ENCODE measurements at regions not wholly inside any gene's neighbourhood (a gene's known extent, or its start where the extent isn't known, plus 50 kb on each side); places are given as distances from the start of the nearest gene placed in this dataset.

- peaks cover 24% of the 10 kb centered on the region for H3K27me3 ChIP-seq (ENCODE audit: insufficient read depth, low read length)
- no peak overlapping the region for H3K27ac Mint-ChIP-seq (ENCODE audit: unreplicated experiment)
- TF ChIP-seq, protein P1, sequence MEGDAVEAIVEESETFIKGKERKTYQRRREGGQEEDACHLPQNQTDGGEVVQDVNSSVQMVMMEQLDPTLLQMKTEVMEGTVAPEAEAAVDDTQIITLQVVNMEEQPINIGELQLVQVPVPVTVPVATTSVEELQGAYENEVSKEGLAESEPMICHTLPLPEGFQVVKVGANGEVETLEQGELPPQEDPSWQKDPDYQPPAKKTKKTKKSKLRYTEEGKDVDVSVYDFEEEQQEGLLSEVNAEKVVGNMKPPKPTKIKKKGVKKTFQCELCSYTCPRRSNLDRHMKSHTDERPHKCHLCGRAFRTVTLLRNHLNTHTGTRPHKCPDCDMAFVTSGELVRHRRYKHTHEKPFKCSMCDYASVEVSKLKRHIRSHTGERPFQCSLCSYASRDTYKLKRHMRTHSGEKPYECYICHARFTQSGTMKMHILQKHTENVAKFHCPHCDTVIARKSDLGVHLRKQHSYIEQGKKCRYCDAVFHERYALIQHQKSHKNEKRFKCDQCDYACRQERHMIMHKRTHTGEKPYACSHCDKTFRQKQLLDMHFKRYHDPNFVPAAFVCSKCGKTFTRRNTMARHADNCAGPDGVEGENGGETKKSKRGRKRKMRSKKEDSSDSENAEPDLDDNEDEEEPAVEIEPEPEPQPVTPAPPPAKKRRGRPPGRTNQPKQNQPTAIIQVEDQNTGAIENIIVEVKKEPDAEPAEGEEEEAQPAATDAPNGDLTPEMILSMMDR (IDR thresholded peaks at IDR 0.05; ENCODE audit: insufficient read depth, low read depth, low read length) = no peak
- TF ChIP-seq EZH2 (IDR thresholded peaks at IDR 0.05; ENCODE audit: insufficient read depth, low read length) = no peak
- no peak overlapping the region for H3K27ac ChIP-seq (ENCODE audit: low read depth, low read length)
- H3K4me1 Mint-ChIP-seq (ENCODE audit: low read depth, unreplicated experiment) = no peaks in the 10 kb centered on the region
- no peaks in the 10 kb centered on the region for H3K79me2 ChIP-seq (ENCODE audit: insufficient read depth, low read length)
- no peak overlapping the region for H2AFZ ChIP-seq (ENCODE audit: low read depth, low read length)
- H3K4me3 ChIP-seq (ENCODE audit: insufficient read depth, low read depth, low read length) = no peak overlapping the region
- H3K36me3 ChIP-seq (ENCODE audit: insufficient read depth, low read length) = no peaks in the 10 kb centered on the region
- H3K4me1 ChIP-seq (ENCODE audit: insufficient read depth, low read length) = no peaks in the 10 kb centered on the region
- FAIRE-seq (no peak), DNase-seq (ENCODE audit: low read depth) (no peak)
- no peak overlapping the region for H3K4me2 ChIP-seq (ENCODE audit: low read length)
- no peaks in the 10 kb centered on the region for H3K36me3 Mint-ChIP-seq (ENCODE audit: low read depth, unreplicated experiment)
- H4K20me1 ChIP-seq (ENCODE audit: insufficient read depth, low read length) = no peaks in the 10 kb centered on the region
- H3K9me3 ChIP-seq (ENCODE audit: insufficient read depth, low read depth, low read length) = no peaks in the 10 kb centered on the region
- H3K4me3 Mint-ChIP-seq (ENCODE audit: unreplicated experiment) = no peak overlapping the region
- peaks cover 3% of the 10 kb centered on the region for H3K27me3 Mint-ChIP-seq (ENCODE audit: low read depth, unreplicated experiment)
- H3K9me3 Mint-ChIP-seq (ENCODE audit: unreplicated experiment) = no peaks in the 10 kb centered on the region
- H3K9ac ChIP-seq (ENCODE audit: low read length) = no peak overlapping the region
These were observed 148.9 kb downstream of the IL20RB start for GRCh38 chr3:137106612-137107240.

GRCh38 chr3:137108699-137109440, 151.1 kb downstream of the IL20RB start:
- H3K27me3 ChIP-seq (ENCODE audit: insufficient read depth, low read length) = peaks cover 24% of the 10 kb centered on the region
- H3K27me3 Mint-ChIP-seq (ENCODE audit: low read depth, unreplicated experiment) = peaks cover 1% of the 10 kb centered on the region
- no peak for TF ChIP-seq EZH2 (IDR thresholded peaks at IDR 0.05; ENCODE audit: insufficient read depth, low read length)
- TF ChIP-seq, protein P1 (IDR thresholded peaks at IDR 0.05; ENCODE audit: insufficient read depth, low read depth, low read length) = no peak
- no peaks in the 10 kb centered on the region for H3K9me3 ChIP-seq (ENCODE audit: insufficient read depth, low read depth, low read length)
- FAIRE-seq (no peak), DNase-seq (ENCODE audit: low read depth) (no peak)
- H3K79me2 ChIP-seq (ENCODE audit: insufficient read depth, low read length) = no peaks in the 10 kb centered on the region
- H3K9me3 Mint-ChIP-seq (ENCODE audit: unreplicated experiment) = peaks cover 2% of the 10 kb centered on the region
- no peak overlapping the region for H3K27ac Mint-ChIP-seq (ENCODE audit: unreplicated experiment)
- H4K20me1 ChIP-seq (ENCODE audit: insufficient read depth, low read length) = no peaks in the 10 kb centered on the region
- no peaks in the 10 kb centered on the region for H3K36me3 Mint-ChIP-seq (ENCODE audit: low read depth, unreplicated experiment)
- no peak overlapping the region for H3K4me3 ChIP-seq (ENCODE audit: insufficient read depth, low read depth, low read length)
- H3K4me1 Mint-ChIP-seq (ENCODE audit: low read depth, unreplicated experiment) = no peaks in the 10 kb centered on the region
- no peak overlapping the region for H3K4me3 Mint-ChIP-seq (ENCODE audit: unreplicated experiment)
- H3K36me3 ChIP-seq (ENCODE audit: insufficient read depth, low read length) = no peaks in the 10 kb centered on the region
- H2AFZ ChIP-seq (ENCODE audit: low read depth, low read length) = no peak overlapping the region
- H3K27ac ChIP-seq (ENCODE audit: low read depth, low read length) = no peak overlapping the region
- no peaks in the 10 kb centered on the region for H3K4me1 ChIP-seq (ENCODE audit: insufficient read depth, low read length)
- no peak overlapping the region for H3K4me2 ChIP-seq (ENCODE audit: low read length)
- H3K9ac ChIP-seq (ENCODE audit: low read length) = no peak overlapping the region
